ENCODE measurements at regions not wholly inside any gene's neighbourhood (a gene's known extent, or its start where the extent isn't known, plus 50 kb on each side); places are given as distances from the start of the nearest gene placed in this dataset.

GRCh38 chr18:70700496-70700895, 411.7 kb downstream of the SOCS6 start:
- TF ChIP-seq CTCF (IDR thresholded peaks at IDR 0.05) (no peak), POLR2A (IDR thresholded peaks at IDR 0.05) (no peak)
